ENCODE measurements at regions not wholly inside any gene's neighbourhood (a gene's known extent, or its start where the extent isn't known, plus 50 kb on each side); places are given as distances from the start of the nearest gene placed in this dataset.

GRCh38 chr6:122151763-122152162, 247.7 kb upstream of the HSF2 start:
- TF ChIP-seq POLR2A (IDR thresholded peaks at IDR 0.05; ENCODE audit: low read length) (no peak), GATA1 (IDR thresholded peaks at IDR 0.05; ENCODE audit: low read depth, low read length) (no peak)

Measured in erythroblast (primary cell).